Keratinocyte (primary cell): ENCODE measurements at regions not wholly inside any gene's neighbourhood (a gene's known extent, or its start where the extent isn't known, plus 50 kb on each side); places are given as distances from the start of the nearest gene placed in this dataset.

Experiments used
- DNase-seq: peaks from one replicate; pipeline ENCODE4 v3.0.0-alpha.2; 2011; ENCODE audit warnings: low read depth, missing footprints, low spot score
- FAIRE-seq: peaks from 2 replicates; lab custom pipeline; 2011; peaks lifted over from hg19 to GRCh38; lab: Jason Lieb, UNC
- H2AFZ ChIP-seq: 2 replicates; pipeline ENCODE4 v1.6.0; 2012; ENCODE audit warnings: low read length, control low read depth, inconsistent platforms; ENCODE audit not compliant: control insufficient read depth
- H3K27ac ChIP-seq: 2 replicates; pipeline ENCODE4 v1.5.1; 2011; ENCODE audit warnings: low read length; ENCODE audit not compliant: control insufficient read depth, insufficient read depth
- H3K27me3 ChIP-seq: 3 replicates; pipeline ENCODE4 v1.6.0; 2011; ENCODE audit warnings: low read length; ENCODE audit not compliant: control insufficient read depth, insufficient read depth; ENCODE audit errors: extremely low read depth
- H3K36me3 ChIP-seq, 2 experiments: 2 replicates in 1 of 2; 3 replicates in 1 of 2; pipeline ENCODE4 v1.5.1; 2011; ENCODE audit warnings: low read length in 2 of 2, mild to moderate bottlenecking in 1 of 2; ENCODE audit not compliant: control insufficient read depth in 2 of 2, insufficient read depth in 2 of 2; ENCODE audit errors: extremely low read depth in 1 of 2
- H3K4me1 ChIP-seq: 3 replicates; pipeline ENCODE4 v1.5.1; 2011; ENCODE audit warnings: low read length; ENCODE audit not compliant: control insufficient read depth, insufficient read depth; ENCODE audit errors: extremely low read depth
- H3K4me2 ChIP-seq: 3 replicates; pipeline ENCODE4 v1.6.0; 2011; ENCODE audit warnings: low read depth, low read length; ENCODE audit not compliant: control insufficient read depth, insufficient read depth; ENCODE audit errors: extremely low read depth
- H3K4me3 ChIP-seq, 3 experiments: fragments of 200-600 bp in 1 of 3; sonication (generic) in 1 of 3; 2 replicates in 2 of 3; 3 replicates in 1 of 3; pipeline ENCODE4 v1.5.1; 2011 to 2016; ENCODE audit warnings: low read length in 3 of 3, mild to moderate bottlenecking in 3 of 3, control low read depth in 2 of 3, inconsistent platforms in 1 of 3, low read depth in 1 of 3, mixed read lengths in 1 of 3, mixed run types in 1 of 3, moderate library complexity in 1 of 3; ENCODE audit not compliant: control insufficient read depth in 2 of 3, insufficient read depth in 2 of 3; ENCODE audit errors: extremely low read depth in 1 of 3
- H3K79me2 ChIP-seq: 2 replicates; pipeline ENCODE4 v1.6.0; 2012; ENCODE audit warnings: low read length; ENCODE audit not compliant: control insufficient read depth, insufficient read depth
- H3K9ac ChIP-seq: 3 replicates; pipeline ENCODE4 v1.6.0; 2011; ENCODE audit warnings: low read length; ENCODE audit not compliant: control insufficient read depth, insufficient read depth; ENCODE audit errors: extremely low read depth
- H3K9me1 ChIP-seq: 3 replicates; pipeline ENCODE4 v1.6.0; 2011; ENCODE audit warnings: low read length; ENCODE audit not compliant: control insufficient read depth, insufficient read depth; ENCODE audit errors: extremely low read depth
- H3K9me3 ChIP-seq: 2 replicates; pipeline ENCODE4 v1.5.1; 2012; ENCODE audit warnings: low read depth, low read length; ENCODE audit not compliant: control insufficient read depth
- H4K20me1 ChIP-seq: 3 replicates; pipeline ENCODE4 v1.6.0; 2011; ENCODE audit warnings: low read length; ENCODE audit not compliant: control insufficient read depth, insufficient read depth; ENCODE audit errors: extremely low read depth
- EZH2 ChIP-seq: IDR thresholded peaks from one replicate; pipeline ENCODE4 v1.6.1; 2012; ENCODE audit warnings: inconsistent platforms, mild to moderate bottlenecking, low read length, moderate library complexity
- dilution Hi-C: fragments of 300-500 bp; cut with MboI; formaldehyde crosslinking; loops from one replicate; pipeline ENCODE4 v1.7.0; 2020; ENCODE audit warnings: low sequenced_read_pairs; ENCODE audit not compliant: extremely low pct_ligation_motif_present
- TF ChIP-seq, protein P1 (sequence below), 3 experiments: IDR thresholded peaks in 1 of 3; conservative IDR thresholded peaks in 1 of 3; optimal IDR thresholded peaks in 1 of 3; 2 replicates in 2 of 3; 3 replicates in 1 of 3; pipeline versions ENCODE3 to v1.5.1; 2011; ENCODE audit warnings: low read length in 3 of 3, mild to moderate bottlenecking in 3 of 3, moderate library complexity in 2 of 3, control low read depth in 1 of 3, inconsistent platforms in 1 of 3; ENCODE audit not compliant: insufficient read depth in 2 of 3; ENCODE audit errors: extremely low read depth in 1 of 3

DNA sequence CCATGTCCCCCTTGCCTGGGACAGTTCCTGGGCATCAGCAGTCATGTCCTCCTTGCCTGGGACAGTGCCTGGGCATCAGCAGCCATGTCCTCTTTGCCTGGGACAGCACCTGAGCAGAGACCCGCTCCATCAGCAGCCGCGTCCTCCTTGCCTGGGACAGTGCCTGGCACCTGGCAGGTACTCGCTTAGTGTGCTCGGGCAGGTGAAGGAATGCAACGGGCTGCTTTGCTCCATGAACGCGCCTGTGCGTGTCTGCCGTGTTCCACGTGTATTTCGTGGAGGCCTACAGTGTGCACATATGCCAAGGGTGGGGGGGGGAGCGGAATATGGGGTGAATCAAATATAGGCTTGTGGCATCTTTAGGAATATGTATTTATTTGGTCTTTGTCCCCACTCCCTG, 1490.7 kb downstream of the TBC1D22A start:
- TF ChIP-seq, protein P1, sequence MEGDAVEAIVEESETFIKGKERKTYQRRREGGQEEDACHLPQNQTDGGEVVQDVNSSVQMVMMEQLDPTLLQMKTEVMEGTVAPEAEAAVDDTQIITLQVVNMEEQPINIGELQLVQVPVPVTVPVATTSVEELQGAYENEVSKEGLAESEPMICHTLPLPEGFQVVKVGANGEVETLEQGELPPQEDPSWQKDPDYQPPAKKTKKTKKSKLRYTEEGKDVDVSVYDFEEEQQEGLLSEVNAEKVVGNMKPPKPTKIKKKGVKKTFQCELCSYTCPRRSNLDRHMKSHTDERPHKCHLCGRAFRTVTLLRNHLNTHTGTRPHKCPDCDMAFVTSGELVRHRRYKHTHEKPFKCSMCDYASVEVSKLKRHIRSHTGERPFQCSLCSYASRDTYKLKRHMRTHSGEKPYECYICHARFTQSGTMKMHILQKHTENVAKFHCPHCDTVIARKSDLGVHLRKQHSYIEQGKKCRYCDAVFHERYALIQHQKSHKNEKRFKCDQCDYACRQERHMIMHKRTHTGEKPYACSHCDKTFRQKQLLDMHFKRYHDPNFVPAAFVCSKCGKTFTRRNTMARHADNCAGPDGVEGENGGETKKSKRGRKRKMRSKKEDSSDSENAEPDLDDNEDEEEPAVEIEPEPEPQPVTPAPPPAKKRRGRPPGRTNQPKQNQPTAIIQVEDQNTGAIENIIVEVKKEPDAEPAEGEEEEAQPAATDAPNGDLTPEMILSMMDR (optimal IDR thresholded peaks at IDR 0.05 in 1 of 3, IDR thresholded peaks at IDR 0.05 in 1 of 3, conservative IDR thresholded peaks at IDR 0.05 in 1 of 3; ENCODE audit: extremely low read depth in 1 of 3, insufficient read depth in 2 of 3, low read length in 3 of 3): no peak
- TF ChIP-seq EZH2: no peak
- no peak overlapping the region for H3K4me2 ChIP-seq
- H2AFZ ChIP-seq: no peak overlapping the region
- FAIRE-seq: no peak
- H3K9me3 ChIP-seq: peaks cover 6% of the 10 kb centered on the region
- H3K4me3 ChIP-seq: no peak overlapping the region
- dilution Hi-C loops: no loop called here
- no peaks in the 10 kb centered on the region for H4K20me1 ChIP-seq
- no peaks in the 10 kb centered on the region for H3K36me3 ChIP-seq
- no peaks in the 10 kb centered on the region for H3K27me3 ChIP-seq
- H3K9me1 ChIP-seq: no peaks in the 10 kb centered on the region
- no peak for DNase-seq
- H3K4me1 ChIP-seq: no peaks in the 10 kb centered on the region
- H3K9ac ChIP-seq: no peak overlapping the region
- H3K27ac ChIP-seq: no peak overlapping the region
- H3K79me2 ChIP-seq: no peaks in the 10 kb centered on the region

DNA sequence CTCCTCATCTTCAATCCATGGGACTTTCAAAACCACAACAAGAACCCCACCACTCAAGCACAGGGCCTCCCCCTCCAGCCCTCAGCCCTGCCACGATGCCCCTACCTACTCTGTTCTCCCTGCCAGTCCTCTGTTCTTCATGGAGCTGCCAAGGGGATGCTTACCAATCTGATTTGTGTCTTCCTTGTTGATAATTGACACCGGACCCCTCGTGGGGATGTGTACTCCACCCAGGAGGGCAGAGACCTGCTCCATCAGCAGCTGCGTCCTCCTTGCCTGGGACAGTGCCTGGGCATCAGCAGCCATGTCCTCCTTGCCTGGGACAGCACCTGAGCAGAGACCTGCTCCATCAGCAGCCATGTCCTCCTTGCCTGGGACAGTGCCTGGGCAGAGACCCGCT, 1489.2 kb downstream of the TBC1D22A start:
- H3K27me3 ChIP-seq: no peaks in the 10 kb centered on the region
- no peak overlapping the region for H3K27ac ChIP-seq
- H3K9me3 ChIP-seq: peaks cover 7% of the 10 kb centered on the region
- FAIRE-seq: no peak
- no peak for TF ChIP-seq EZH2
- TF ChIP-seq, protein P1 (optimal IDR thresholded peaks at IDR 0.05 in 1 of 3, IDR thresholded peaks at IDR 0.05 in 1 of 3, conservative IDR thresholded peaks at IDR 0.05 in 1 of 3; ENCODE audit: extremely low read depth in 1 of 3, insufficient read depth in 2 of 3, low read length in 3 of 3): no peak
- no peak for DNase-seq
- H3K4me2 ChIP-seq: no peak overlapping the region
- dilution Hi-C loops: no loop called here
- no peak overlapping the region for H3K9ac ChIP-seq
- H3K4me1 ChIP-seq: no peaks in the 10 kb centered on the region
- no peaks in the 10 kb centered on the region for H3K36me3 ChIP-seq
- H3K9me1 ChIP-seq: no peaks in the 10 kb centered on the region
- H3K4me3 ChIP-seq: no peak overlapping the region
- no peak overlapping the region for H2AFZ ChIP-seq
- no peaks in the 10 kb centered on the region for H3K79me2 ChIP-seq
- no peaks in the 10 kb centered on the region for H4K20me1 ChIP-seq
